MM.1S (cell line): ENCODE measurements at regions not wholly inside any gene's neighbourhood (a gene's known extent, or its start where the extent isn't known, plus 50 kb on each side); places are given as distances from the start of the nearest gene placed in this dataset.

Experiments
- EZH2phosphoT487 ChIP-seq: fragments of 300-600 bp; sonication (generic); IDR thresholded peaks from 2 replicates; pipeline ENCODE4 v1.6.1; 2018; ENCODE audit warnings: antibody characterized with exemption, low read length
- TF ChIP-seq, protein P1 (sequence below): fragments of 300-600 bp; sonication (generic); IDR thresholded peaks from 2 replicates; pipeline ENCODE4 v1.5.1; 2016; ENCODE audit warnings: antibody characterized with exemption, low read length, mixed read lengths

DNA sequence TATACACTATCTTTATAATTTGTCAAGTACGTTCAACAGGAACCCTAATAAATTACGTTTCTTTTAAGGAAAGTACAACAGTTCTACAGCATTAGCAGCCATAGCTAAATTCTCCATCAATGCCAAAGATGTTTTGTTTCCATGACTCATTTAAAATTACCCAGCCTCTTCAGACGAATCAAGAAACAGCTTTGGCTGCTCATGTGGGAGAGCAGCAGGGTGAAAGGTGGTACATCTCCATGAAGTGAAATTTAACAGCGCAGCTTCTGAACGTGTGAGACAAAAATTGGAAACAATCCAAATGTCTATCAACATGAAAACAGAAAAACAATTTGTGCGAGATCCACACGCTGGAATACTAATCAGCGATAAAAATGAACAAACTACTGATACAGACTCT, 327.3 kb upstream of the CDH6 start:
- TF ChIP-seq, protein P1, sequence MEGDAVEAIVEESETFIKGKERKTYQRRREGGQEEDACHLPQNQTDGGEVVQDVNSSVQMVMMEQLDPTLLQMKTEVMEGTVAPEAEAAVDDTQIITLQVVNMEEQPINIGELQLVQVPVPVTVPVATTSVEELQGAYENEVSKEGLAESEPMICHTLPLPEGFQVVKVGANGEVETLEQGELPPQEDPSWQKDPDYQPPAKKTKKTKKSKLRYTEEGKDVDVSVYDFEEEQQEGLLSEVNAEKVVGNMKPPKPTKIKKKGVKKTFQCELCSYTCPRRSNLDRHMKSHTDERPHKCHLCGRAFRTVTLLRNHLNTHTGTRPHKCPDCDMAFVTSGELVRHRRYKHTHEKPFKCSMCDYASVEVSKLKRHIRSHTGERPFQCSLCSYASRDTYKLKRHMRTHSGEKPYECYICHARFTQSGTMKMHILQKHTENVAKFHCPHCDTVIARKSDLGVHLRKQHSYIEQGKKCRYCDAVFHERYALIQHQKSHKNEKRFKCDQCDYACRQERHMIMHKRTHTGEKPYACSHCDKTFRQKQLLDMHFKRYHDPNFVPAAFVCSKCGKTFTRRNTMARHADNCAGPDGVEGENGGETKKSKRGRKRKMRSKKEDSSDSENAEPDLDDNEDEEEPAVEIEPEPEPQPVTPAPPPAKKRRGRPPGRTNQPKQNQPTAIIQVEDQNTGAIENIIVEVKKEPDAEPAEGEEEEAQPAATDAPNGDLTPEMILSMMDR: no peak
- no peak for TF ChIP-seq EZH2phosphoT487
